HG02623 (cell line): ENCODE measurements at regions not wholly inside any gene's neighbourhood (a gene's known extent, or its start where the extent isn't known, plus 50 kb on each side); places are given as distances from the start of the nearest gene placed in this dataset.
"Not testable (repeated sequence)": the region's sequence is repeated elsewhere in the genome, so short reads cannot be mapped to it uniquely, and the experiment has no call there.

ENCODE experiments used
- ATAC-seq: cut with Tn5 transposase; IDR thresholded peaks from one replicate; pipeline ENCODE4 v1.9.1; 2021; ENCODE audit warnings: moderate library complexity; ENCODE audit not compliant: unreplicated experiment

DNA sequence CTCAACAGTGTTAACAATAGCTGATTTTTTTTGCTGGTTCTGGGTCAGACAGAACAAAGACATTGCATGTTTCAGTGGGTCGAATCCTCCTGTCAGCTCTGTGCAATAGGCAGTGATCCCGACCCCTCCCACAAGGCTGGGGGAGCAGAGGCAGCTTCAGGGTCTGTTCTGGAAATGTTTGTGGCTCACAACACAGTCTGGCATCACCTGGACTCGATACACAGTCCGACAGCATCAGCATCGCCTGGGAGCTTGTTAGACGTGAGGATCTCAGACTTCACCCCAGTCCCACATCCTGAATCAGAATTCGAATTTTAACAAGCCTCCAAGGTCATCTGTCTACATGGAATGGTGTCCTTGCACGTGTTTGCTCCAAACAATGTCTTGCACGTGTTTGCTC, 384.7 kb downstream of the IRX2 start:
- ATAC-seq = no peak

GRCh38 chr5:2357309-2357708, 394.2 kb downstream of the IRX2 start:
- no peak for ATAC-seq

- ATAC-seq = no peak
Measured at GRCh38 chr5:2355859-2356258, 395.6 kb downstream of the IRX2 start.

DNA sequence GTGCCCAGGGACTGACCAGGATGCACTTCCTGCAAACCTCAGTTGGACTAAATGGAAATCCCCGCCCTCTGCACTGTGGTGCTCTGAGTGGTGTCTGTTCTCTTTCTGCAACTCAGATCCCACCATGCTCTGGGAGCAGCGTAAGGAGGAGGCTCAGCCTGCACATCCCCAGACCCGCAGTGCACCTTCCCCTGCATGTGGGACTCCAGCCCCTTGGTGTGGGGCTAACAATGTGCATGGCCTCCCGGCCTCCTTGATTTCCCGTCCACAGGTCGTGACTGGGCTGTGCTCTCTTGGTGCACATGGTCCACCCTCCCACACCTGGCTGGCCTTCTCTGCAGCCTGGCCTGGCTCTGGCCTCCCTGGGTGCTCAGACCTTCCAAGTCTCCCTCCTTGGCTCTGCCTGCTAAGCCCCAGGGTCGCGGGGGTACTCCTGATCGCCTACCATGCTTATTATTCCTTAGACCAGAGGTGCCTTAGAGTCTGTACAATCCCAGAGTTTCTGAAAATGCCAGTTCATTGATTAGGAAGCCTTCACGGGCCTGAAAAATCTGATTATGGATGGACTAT, 397.5 kb downstream of the IRX2 start:
- no peak for ATAC-seq

- ATAC-seq = no peak
Measured at GRCh38 chr5:2353211-2353610, 398.3 kb downstream of the IRX2 start.

DNA sequence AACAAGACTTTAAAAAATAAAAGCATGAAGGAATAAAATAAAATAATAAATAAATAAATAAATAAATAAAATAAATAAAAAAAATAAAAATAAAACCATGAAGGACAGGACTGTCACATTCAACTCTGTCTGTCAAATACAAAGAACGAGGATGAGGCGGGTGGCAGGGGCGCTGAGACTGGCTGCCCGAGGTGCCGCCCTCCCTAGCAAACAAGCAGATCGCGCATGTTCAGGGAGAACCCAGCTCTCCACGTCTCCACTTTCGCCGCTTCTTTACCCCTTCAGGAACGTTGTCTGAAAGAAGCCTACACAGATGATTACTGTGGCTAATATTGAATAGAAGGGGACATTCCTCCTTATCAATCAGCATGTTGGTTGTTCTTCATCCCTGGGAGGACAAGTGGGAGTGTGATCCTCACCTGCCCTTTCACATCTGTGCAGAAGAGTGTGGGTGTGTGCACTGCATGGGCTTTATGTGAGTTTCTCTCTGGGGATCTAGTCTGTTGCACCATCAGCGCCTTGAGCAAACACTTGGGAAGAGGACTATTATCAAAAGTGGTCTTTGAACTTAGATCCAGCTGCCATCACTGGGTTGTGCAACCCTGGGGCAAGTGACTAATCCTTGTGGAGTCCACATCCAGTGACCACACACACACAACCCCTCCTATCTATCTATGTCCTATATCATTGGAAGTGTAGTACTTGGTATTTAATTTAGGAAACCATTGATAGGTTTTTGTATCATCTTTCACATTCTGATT, 399.2 kb downstream of the IRX2 start:
- ATAC-seq = no peak

DNA sequence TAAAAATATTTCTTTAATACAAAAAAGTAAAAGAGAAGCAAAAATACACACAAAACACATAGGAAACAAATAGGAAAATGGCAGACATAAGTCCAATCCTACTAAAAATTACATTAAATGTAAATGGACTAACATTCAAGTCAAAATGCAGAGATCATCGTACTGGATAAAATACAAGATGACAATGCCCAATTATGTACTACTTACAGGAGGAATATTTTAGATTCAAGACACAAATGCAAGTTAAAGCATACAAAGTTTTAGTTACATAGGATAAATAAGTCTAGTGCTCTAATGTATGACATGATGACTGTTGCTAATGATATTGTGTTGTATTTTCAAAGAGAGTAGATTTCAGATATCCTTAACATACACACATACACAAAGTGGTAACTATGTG, 401.7 kb downstream of the IRX2 start:
- ATAC-seq = not testable (repeated sequence)

- ATAC-seq = no peak
Measured at GRCh38 chr5:2338686-2339085, 412.8 kb downstream of the IRX2 start.

- ATAC-seq = no peak
Measured at GRCh38 chr5:2335733-2336515, 415.6 kb downstream of the IRX2 start.

DNA sequence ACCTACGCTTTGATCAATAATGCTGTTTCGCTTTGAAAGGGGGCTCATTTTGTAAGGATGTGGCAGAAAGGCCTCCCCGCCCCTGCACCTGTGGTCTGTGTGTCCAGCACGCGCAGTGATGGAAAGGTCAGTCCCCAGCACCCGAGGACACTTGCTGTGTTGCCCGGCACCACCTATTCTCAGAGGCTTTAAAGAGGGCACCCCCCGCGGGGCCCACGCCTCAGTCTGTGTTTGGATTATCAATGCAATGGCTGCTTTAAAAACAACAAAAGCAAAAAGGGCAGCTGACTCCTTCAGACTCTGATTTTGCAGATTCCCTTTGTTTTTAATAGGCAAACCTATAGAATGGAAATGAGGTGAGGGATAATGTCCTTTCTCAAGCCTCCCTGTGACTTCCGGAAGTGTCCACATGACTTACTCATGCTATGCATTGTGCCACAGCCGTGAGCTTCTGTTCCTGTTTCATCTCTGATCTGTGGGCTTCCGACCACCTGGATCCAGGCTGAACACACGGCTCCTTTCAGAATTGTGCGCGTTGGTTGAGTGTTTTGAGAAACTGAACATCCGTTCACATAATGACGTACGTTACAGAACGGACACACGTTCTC, 416.2 kb downstream of the IRX2 start:
- no peak for ATAC-seq

- no peak for ATAC-seq
Measured at GRCh38 chr5:2334719-2335118, 416.8 kb downstream of the IRX2 start.

- ATAC-seq = no peak
Measured at GRCh38 chr5:2333291-2333690, 418.2 kb downstream of the IRX2 start.

DNA sequence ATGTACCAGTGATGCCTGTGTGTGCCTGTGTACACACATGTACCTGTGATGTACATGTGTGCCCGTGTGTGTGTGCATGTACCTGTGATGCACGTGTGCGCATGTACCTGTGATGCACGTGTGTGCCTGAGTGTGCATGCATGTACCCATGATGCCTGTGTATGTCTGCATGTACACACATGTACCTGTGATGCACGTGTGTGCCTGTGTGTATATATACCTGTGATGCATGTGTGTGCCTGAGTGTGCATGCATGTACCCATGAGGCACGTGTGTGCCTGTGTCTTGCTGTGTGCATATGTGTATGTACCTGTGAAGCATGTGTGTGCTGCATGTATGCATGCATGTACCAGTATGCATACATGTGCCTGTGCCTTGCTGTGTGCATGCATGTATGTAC, 419.0 kb downstream of the IRX2 start:
- no peak for ATAC-seq

DNA sequence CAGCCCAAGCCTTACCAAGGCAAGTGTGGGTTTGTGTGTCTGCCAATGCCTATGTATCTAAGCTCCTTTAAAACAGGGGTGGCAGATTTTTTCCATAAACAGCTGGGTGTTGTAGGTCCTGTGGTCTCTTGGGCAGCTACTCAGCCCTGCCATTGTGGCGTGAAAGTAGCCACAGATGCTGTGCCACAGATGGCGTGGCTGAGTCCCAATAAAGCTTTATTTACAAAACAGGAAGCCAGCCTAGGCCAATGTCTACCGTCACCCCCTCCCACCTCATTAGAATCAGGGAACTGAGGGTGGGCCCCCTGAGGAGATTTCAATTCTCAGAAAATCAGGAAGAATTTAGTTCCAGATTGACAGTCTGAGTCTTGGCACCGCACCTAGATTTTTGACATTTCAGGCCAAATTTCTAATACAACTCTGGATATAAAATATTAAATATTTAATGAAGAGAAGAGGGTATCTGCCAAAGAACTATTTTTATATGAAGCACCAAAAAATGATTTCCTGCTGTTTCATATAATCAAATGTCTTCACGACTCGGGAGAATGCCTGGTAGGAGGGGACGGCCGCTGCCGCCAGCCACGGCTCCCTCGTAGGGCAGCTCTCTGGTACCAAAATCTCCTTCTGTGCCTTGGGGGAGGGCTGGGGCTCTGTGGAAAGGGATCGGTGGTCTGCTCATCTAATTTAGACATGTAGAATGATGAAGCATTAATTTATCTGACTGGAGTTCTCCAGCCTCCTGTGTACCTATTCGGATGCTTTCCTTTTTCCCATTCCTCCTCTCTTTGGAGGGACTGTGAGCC, 420.9 kb downstream of the IRX2 start:
- no peak for ATAC-seq

DNA sequence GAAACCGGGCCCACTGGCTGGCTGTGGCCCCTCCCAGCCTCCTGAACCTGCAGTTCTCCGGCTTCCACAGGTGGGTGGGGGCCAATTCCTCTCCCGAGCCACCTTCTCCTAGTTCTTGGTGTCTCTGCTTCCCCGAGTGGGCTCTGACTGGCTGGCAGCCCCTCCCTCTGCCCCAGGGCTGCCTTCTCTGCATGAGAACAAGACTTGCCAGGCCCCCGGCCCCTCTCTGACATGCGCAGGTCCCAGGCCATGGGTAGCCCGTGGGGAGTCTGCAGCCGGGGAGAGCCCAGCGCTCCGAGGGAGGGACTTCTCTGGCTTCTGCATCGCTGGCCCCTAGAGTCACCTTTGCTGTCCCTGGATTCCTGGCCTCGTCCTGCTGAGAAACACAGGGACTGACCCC, 421.7 kb downstream of the IRX2 start:
- no peak for ATAC-seq

- no peak for ATAC-seq
Measured at GRCh38 chr5:2326601-2327000, 424.9 kb downstream of the IRX2 start.

DNA sequence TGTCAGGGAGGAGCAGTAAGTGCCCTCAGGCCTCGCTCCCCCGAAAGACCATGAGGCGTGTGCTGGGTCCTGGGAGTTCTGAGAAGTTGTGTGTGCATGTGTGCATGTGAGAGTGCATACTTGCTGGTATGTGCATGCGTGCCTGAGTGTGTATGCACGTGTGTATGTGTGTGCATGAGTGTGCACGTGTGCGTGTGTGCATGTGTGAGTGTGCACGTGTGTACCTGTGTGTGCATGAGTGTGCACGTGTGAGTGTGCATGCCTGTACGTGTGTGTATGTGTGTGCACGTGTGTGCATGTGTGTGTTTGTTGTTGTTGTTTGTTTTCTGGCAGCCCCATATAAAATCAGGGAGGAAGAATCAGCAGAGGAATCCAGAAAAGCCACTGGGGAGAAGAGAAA, 426.7 kb downstream of the IRX2 start:
- ATAC-seq = no peak

GRCh38 chr5:2320611-2321010, 430.9 kb downstream of the IRX2 start:
- ATAC-seq = no peak

GRCh38 chr5:2317540-2317939, 433.9 kb downstream of the IRX2 start:
- no peak for ATAC-seq

DNA sequence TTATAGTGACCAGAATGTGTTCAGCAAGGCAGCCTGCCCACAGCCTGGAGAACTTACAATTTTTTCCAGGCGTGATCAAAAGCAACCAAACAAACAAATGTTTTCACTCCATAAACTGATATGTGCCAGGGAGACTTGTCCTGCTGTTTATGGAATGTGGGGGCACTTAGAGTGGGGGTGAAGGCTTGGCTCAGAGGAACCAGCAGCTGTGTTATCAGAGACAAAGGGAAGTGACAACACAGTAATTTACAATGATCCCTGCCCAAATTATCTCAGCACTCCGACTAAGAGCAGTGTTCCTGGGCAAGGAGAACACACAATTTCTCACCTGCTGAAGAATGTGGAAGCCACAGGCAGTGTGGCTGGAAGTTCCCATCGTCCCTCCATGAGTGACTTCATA, 429.1 kb upstream of the IRX4 start:
- no peak for ATAC-seq

DNA sequence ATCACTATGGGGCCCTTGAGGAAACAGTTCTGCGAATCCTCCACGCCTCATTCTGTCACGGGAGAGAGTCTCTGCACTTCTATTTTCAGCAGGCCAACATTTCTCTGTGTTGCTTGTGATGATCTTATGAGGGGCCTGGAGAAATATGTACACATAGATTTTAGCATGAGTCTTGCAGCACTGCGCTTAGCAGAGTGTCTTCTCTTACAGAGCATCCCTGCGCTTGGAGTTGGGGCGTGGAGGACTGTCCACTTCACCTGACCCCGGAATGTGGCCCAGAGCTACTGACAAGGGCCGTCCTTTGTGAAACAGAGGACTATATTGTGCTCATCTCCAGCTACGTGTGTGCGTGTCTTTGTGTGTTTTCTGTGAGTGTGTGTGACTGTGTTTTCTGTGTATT, 428.2 kb upstream of the IRX4 start:
- no peak for ATAC-seq
